Coronary artery (tissue), 2 donors: ENCODE measurements at regions not wholly inside any gene's neighbourhood (a gene's known extent, or its start where the extent isn't known, plus 50 kb on each side); places are given as distances from the start of the nearest gene placed in this dataset.

Experiments
- DNase-seq: peaks from one replicate; pipeline ENCODE4 v3.0.0-alpha.2; 2017; ENCODE audit warnings: low spot score
- H3K27ac ChIP-seq, 2 donors: fragments of 200-600 bp; sonication (generic); one replicate each; pipeline ENCODE4 v1.5.1; 2016 to 2019
- H3K4me3 ChIP-seq: fragments of 200-600 bp; sonication (generic); 2 replicates; pipeline ENCODE4 v1.5.1; 2016; ENCODE audit warnings: mild to moderate bottlenecking, moderate library complexity
- CTCF ChIP-seq: fragments of 200-600 bp; sonication (generic); IDR thresholded peaks from one replicate; pipeline ENCODE4 v1.5.1; 2019; ENCODE audit warnings: antibody characterized with exemption

GRCh38 chr2:150232871-150233270, 254.6 kb downstream of the RND3 start:
- Histone ChIP-seq H3K4me3 (no peak overlapping the region), H3K27ac (no peak overlapping the region)
- DNase-seq: no peak
- no peak for TF ChIP-seq CTCF

- H3K27ac ChIP-seq: no peak overlapping the region
- no peak for DNase-seq
- no peak overlapping the region for H3K4me3 ChIP-seq
- no peak for TF ChIP-seq CTCF
These were observed 255.1 kb downstream of the RND3 start for GRCh38 chr2:150232321-150232720.

GRCh38 chr2:150230616-150231015, 256.9 kb downstream of the RND3 start:
- no peak overlapping the region for H3K4me3 ChIP-seq
- no peak for DNase-seq
- no peak overlapping the region for H3K27ac ChIP-seq
- TF ChIP-seq CTCF: no peak

GRCh38 chr2:150230004-150230403, 257.5 kb downstream of the RND3 start:
- Histone ChIP-seq H3K4me3 (no peak overlapping the region), H3K27ac (no peak overlapping the region)
- no peak for DNase-seq
- no peak for TF ChIP-seq CTCF

- no peak for DNase-seq
- no peak for TF ChIP-seq CTCF
- Histone ChIP-seq H3K4me3 (no peak overlapping the region), H3K27ac (no peak overlapping the region)
These were observed 258.5 kb downstream of the RND3 start for GRCh38 chr2:150228936-150229335.

- DNase-seq: no peak
- TF ChIP-seq CTCF: no peak
- Histone ChIP-seq H3K27ac (no peak overlapping the region), H3K4me3 (no peak overlapping the region)
These were observed 262.4 kb downstream of the RND3 start for GRCh38 chr2:150225030-150225429.

- TF ChIP-seq CTCF: no peak
- DNase-seq: no peak
- H3K27ac ChIP-seq: no peak overlapping the region
- H3K4me3 ChIP-seq: no peak overlapping the region
These were observed 263.1 kb downstream of the RND3 start for GRCh38 chr2:150224321-150224720.
